ENCODE measurements at regions not wholly inside any gene's neighbourhood (a gene's known extent, or its start where the extent isn't known, plus 50 kb on each side); places are given as distances from the start of the nearest gene placed in this dataset.
"Not testable (repeated sequence)": the region's sequence is repeated elsewhere in the genome, so short reads cannot be mapped to it uniquely, and the experiment has no call there.

- not testable (repeated sequence) for DNase-seq (ENCODE audit: low spot score)
These were observed 206.9 kb downstream of the NPIPB11 start for GRCh38 chr16:29199626-29200025.

- no peak for DNase-seq (ENCODE audit: low spot score)
These were observed 207.6 kb downstream of the NPIPB11 start for GRCh38 chr16:29198731-29199521.

GRCh38 chr16:29198231-29198630 lies 208.3 kb downstream of the NPIPB11 start:
- no peak for DNase-seq (ENCODE audit: low spot score)

GRCh38 chr16:29197494-29198100 lies 208.9 kb downstream of the NPIPB11 start:
- not testable (repeated sequence) for DNase-seq (ENCODE audit: low spot score)

GRCh38 chr16:29196746-29197145 lies 209.8 kb downstream of the NPIPB11 start:
- not testable (repeated sequence) for DNase-seq (ENCODE audit: low spot score)

- DNase-seq (ENCODE audit: low spot score): not testable (repeated sequence)
These were observed 210.4 kb downstream of the LAT start for GRCh38 chr16:29195116-29195872.

- DNase-seq (ENCODE audit: low spot score): not testable (repeated sequence)
These were observed 209.5 kb downstream of the LAT start for GRCh38 chr16:29194185-29194844.

- not testable (repeated sequence) for DNase-seq (ENCODE audit: low spot score)
These were observed 208.8 kb downstream of the LAT start for GRCh38 chr16:29193634-29194033.

GRCh38 chr16:29193248-29193574 lies 208.4 kb downstream of the LAT start:
- not testable (repeated sequence) for DNase-seq (ENCODE audit: low spot score)

- no peak for DNase-seq (ENCODE audit: low spot score)
These were observed 207.7 kb downstream of the LAT start for GRCh38 chr16:29192329-29193247.

GRCh38 chr16:29191636-29192180 lies 206.9 kb downstream of the LAT start:
- DNase-seq (ENCODE audit: low spot score): not testable (repeated sequence)

- not testable (repeated sequence) for DNase-seq (ENCODE audit: low spot score)
These were observed 205.9 kb downstream of the LAT start for GRCh38 chr16:29190553-29191431.

GRCh38 chr16:29188806-29189205 lies 204.0 kb downstream of the LAT start:
- not testable (repeated sequence) for DNase-seq (ENCODE audit: low spot score)

GRCh38 chr16:29186306-29187220 lies 201.7 kb downstream of the LAT start:
- not testable (repeated sequence) for DNase-seq (ENCODE audit: low spot score)

- not testable (repeated sequence) for DNase-seq (ENCODE audit: low spot score)
These were observed 201.0 kb downstream of the LAT start for GRCh38 chr16:29185872-29186271.

- not testable (repeated sequence) for DNase-seq (ENCODE audit: low spot score)
These were observed 200.0 kb downstream of the LAT start for GRCh38 chr16:29184738-29185438.

- DNase-seq (ENCODE audit: low spot score): not testable (repeated sequence)
These were observed 198.4 kb downstream of the LAT start for GRCh38 chr16:29182940-29183868.

All from CD4-positive, alpha-beta T cell treated with Interleukin-2 at 100 ng/mL for 4 hours (primary cell).